Muscle layer of colon (tissue), 2 donors: ENCODE measurements at regions not wholly inside any gene's neighbourhood (a gene's known extent, or its start where the extent isn't known, plus 50 kb on each side); places are given as distances from the start of the nearest gene placed in this dataset.

Experiments used
- H3K27ac ChIP-seq: one replicate; pipeline ENCODE4 v1.7.0; 2013; ENCODE audit warnings: low read depth, mild to moderate bottlenecking, low read length, moderate library complexity
- H3K27me3 ChIP-seq, 2 donors: one replicate each; pipeline ENCODE4 v1.7.0; 2013; ENCODE audit warnings: low read length in 2 of 2, mild to moderate bottlenecking in 2 of 2; ENCODE audit not compliant: insufficient read depth in 2 of 2, control insufficient read depth in 1 of 2
- H3K36me3 ChIP-seq: one replicate; pipeline ENCODE4 v1.7.0; 2013; ENCODE audit warnings: mild to moderate bottlenecking, low read length; ENCODE audit not compliant: insufficient read depth
- H3K4me1 ChIP-seq: one replicate; pipeline ENCODE4 v1.7.0; 2013; ENCODE audit warnings: mild to moderate bottlenecking, low read length; ENCODE audit not compliant: insufficient read depth
- H3K4me3 ChIP-seq, 2 donors: one replicate each; pipeline ENCODE4 v1.7.0; 2013; ENCODE audit warnings: low read length in 2 of 2, low read depth in 1 of 2, mild to moderate bottlenecking in 1 of 2, moderate library complexity in 1 of 2
- H3K9ac ChIP-seq: one replicate; pipeline ENCODE4 v1.7.0; 2013; ENCODE audit warnings: low read length
- H3K9me3 ChIP-seq: one replicate; pipeline ENCODE4 v1.7.0; 2013; ENCODE audit warnings: mild to moderate bottlenecking, low read length
- donor health status: abdominal sarcoma.
- donor health status: Adenocarcinoma of cecum.

DNA sequence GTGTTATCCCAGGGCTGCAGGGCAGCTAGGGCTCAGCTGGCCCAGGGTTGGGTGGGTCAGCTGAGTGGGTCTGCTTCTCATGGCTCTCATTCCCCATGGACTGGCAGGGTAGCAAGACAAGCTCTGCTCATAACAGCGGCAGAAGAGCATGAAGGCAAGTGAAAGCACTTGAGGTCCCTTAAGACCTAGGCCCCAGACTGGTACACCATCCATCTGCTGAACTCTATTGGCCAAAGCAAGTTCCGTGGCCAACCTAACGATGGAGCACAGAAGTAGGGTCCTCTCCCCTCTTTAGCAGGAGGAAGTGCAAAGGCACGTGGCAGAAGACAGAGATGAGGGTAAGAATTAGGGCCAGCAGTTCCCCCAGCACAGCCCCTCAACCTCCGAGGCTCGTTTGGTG is 174.3 kb upstream of the TOPAZ1 start:
- H3K36me3 ChIP-seq, result no peaks in the 10 kb centered on the region
- no peak overlapping the region for H3K9ac ChIP-seq
- no peak overlapping the region for H3K27ac ChIP-seq

DNA sequence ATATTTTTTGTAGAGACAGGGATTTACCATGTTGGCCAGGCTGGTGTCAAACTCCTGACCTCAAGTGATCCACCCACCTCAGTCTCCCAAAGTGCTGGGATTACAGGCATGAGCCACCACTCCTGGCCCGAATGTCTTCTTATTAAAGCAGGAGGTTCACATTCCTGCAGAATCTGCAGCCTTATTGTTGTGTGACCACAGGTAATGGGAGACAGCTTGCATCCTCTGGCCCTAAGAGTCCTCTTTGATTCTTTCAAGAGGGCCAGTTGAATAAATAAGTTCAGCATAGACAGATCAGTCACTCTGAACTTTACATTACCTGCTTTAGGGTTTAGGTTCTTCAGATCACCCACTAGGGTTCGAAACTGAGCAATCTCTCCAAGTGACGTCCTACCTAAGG is 172.9 kb upstream of the TOPAZ1 start:
- H3K27ac ChIP-seq, result no peak overlapping the region
- no peak overlapping the region for H3K9ac ChIP-seq
- no peaks in the 10 kb centered on the region for H3K27me3 ChIP-seq
- H3K36me3 ChIP-seq, result no peaks in the 10 kb centered on the region
- H3K9me3 ChIP-seq, result no peaks in the 10 kb centered on the region
- H3K4me3 ChIP-seq, result no peak overlapping the region
- H3K4me1 ChIP-seq, result no peaks in the 10 kb centered on the region

More for the DNA sequence above, 174.3 kb upstream of the TOPAZ1 start:
- H3K9me3 ChIP-seq, result no peaks in the 10 kb centered on the region
- no peaks in the 10 kb centered on the region for H3K27me3 ChIP-seq
- no peaks in the 10 kb centered on the region for H3K4me1 ChIP-seq
- H3K4me3 ChIP-seq, result no peak overlapping the region

DNA sequence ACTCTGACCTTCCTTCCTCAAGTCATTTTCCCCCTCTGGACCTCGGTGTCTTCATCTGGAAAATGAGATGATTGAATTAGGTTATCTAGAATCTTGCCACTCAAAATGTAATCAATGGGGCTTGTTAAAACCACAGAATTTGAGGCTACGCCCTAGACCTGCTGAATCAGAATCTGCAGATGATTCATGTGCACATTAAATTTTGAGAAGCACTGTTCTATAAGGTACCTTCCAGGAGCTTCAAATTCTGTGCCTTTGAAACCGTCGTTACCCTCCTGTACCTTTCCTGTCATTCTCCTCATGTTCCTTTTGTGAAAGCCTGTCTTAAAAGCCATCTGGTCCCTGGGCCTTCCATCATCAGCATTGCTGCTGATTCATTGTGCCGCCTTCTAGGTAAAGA is 172.4 kb upstream of the TOPAZ1 start:
- no peak overlapping the region for H3K9ac ChIP-seq
- no peak overlapping the region for H3K4me3 ChIP-seq
- H3K9me3 ChIP-seq, result no peaks in the 10 kb centered on the region
- H3K4me1 ChIP-seq, result no peaks in the 10 kb centered on the region
- no peaks in the 10 kb centered on the region for H3K27me3 ChIP-seq
- H3K36me3 ChIP-seq, result no peaks in the 10 kb centered on the region
- no peak overlapping the region for H3K27ac ChIP-seq

DNA sequence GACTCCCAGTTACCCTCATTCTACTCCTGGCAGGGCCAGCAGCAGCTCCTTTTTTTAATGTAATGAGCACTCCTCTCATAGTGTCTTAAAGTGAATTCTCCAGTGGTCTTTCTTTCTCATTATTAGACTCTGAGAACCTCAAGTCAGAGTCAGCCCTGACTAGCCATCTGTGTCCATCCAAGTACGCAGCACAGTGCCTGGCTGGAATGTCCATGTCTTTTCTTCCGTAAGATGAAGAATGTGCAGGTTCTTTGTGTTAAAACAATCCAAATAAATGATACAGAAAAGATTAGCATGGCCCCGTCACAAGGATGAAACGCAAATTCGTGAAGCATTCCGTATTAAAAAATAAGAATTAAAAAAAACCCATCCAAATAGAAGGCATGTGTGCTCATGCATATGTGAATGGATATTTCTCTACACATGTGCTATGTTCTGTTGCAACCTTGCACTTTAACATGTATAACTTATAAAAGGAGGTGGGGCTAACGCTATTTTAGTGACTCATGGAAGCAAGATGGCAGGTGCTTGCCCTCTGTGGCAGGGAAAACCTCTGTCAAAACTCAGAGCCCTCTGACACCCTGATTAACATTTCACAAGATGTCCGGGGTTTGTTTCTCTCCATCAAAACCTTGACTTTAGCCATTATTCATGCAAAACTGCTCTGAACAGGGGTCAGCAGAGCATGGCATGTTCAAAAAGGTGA is 170.7 kb upstream of the TOPAZ1 start:
- H3K9me3 ChIP-seq, result no peaks in the 10 kb centered on the region
- no peaks in the 10 kb centered on the region for H3K27me3 ChIP-seq
- H3K4me3 ChIP-seq, result no peak overlapping the region
- H3K9ac ChIP-seq, result no peak overlapping the region
- H3K36me3 ChIP-seq, result no peaks in the 10 kb centered on the region
- H3K27ac ChIP-seq, result no peak overlapping the region
- no peaks in the 10 kb centered on the region for H3K4me1 ChIP-seq

DNA sequence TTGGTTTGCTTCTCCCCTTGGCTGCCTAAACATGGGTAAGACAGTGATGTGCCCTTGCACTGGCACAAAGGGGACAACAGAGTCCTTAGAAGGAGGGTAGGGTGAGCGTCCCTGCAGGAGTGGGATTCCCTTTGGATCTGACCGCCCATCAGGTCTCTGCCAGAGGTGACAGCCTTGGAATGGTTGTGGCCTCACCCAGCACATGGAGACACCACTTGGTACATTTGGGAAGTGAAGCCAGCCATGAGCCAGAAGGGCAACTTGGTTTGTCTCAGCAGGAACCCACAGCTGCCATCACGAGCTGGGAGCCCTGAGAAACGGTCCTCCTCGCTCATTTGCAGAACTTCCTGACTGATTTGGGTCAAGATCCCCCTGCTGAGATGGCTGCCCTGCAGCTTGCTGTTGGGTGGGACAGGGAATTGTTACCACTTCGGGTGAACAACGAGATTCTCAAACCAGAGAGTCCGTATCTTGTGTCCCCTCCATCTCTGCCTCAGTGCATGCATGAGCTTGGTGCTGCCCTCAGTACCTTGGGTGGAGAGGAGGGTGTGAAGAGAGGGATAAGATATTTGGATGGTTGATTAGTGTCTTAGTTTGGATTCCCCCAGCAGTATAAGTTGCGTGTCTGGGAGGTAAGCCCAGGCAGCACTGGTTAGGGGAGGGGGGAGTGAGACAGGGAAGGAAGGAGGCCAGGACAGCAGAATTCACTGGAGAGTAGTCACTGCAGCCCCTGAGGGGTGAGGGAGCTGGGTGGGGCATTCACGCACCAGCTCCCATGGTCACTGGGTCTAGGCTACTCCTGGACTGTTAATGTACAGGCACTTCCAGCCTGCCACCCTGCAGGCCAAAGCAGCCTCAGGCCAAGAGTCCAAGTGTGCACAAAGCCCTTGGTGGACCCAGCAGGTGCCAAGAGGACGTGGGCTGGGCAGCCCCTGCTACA is 168.8 kb upstream of the TOPAZ1 start:
- H3K36me3 ChIP-seq, result no peaks in the 10 kb centered on the region
- H3K4me1 ChIP-seq, result no peaks in the 10 kb centered on the region
- H3K27ac ChIP-seq, result no peak overlapping the region
- H3K27me3 ChIP-seq, result no peaks in the 10 kb centered on the region
- no peak overlapping the region for H3K9ac ChIP-seq
- no peaks in the 10 kb centered on the region for H3K9me3 ChIP-seq
- no peak overlapping the region for H3K4me3 ChIP-seq

DNA sequence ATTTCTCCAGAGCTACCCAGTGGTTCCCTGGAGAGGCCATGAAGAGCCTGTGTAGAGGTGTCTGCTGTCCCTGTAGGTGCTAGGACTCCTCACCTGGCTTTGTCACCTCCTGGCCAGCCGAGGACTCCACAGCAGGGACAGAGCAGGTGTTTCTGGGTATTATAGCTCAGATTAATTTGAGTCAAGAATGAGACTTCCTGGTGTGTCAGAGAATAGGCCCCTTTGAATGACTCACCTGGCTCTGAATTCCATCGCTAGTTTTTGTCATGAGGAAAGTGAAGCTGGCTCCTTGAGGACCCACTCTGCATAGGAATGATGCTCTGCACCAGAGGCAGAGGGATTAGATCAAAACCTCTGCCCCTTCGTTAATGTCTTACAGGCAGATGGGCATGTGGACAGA is 167.5 kb upstream of the TOPAZ1 start:
- Histone ChIP-seq H3K4me1 (no peaks in the 10 kb centered on the region), H3K4me3 (no peak overlapping the region), H3K9me3 (no peaks in the 10 kb centered on the region), H3K36me3 (no peaks in the 10 kb centered on the region), H3K27ac (no peak overlapping the region), H3K9ac (no peak overlapping the region), H3K27me3 (no peaks in the 10 kb centered on the region)

DNA sequence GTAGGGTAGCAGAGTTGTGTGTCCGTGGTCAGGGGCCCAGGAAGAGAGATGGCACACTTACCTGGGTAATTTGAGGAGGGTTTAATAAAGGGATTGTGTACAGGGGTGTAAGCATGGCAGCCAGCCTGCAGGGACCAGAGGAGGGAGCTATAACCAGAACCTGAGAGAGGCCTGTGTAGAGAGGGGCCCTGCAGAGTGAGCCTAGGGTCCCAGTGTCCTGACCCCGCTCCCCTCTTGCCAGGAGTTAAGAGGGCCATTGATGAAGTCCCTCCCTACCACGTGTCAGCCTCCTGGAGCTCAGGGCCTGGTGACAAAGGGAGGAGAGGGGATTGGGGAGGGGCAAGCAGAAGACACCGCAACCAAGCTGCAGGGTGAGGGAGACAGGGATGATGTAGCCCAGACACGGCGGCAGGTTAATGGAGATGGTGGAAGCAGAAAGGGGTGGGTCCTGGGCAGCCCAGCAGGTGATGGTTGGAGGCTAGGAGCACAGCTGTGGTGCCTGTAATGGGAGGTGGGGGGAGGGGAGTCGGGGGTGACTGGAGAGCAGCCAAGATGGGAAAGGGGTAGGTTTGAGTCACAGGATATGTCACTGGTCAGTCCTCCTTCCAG is 165.4 kb upstream of the TOPAZ1 start:
- no peaks in the 10 kb centered on the region for H3K9me3 ChIP-seq
- H3K4me1 ChIP-seq, result no peaks in the 10 kb centered on the region
- H3K36me3 ChIP-seq, result no peaks in the 10 kb centered on the region
- no peaks in the 10 kb centered on the region for H3K27me3 ChIP-seq
- no peak overlapping the region for H3K4me3 ChIP-seq
- H3K27ac ChIP-seq, result no peak overlapping the region
- H3K9ac ChIP-seq, result no peak overlapping the region

DNA sequence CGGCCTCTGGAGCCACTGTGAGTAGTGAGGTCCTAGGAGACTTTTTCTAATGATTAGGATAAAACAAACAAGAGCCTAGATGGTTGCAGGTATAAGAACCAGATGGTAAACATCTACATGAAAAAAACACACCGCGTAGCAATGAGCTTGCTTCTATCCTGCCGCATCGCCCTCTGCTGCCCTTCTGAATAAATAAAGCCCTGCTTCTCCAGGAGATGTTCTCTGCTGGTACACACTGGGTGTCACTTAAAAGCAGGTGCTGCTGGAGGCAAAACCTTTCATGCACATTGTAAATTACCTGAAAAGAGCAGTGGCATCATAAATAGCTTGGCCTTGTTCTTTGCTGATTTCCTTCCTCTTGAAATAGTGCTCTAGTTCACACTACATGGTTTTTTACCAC is 164.4 kb upstream of the TOPAZ1 start:
- Histone ChIP-seq H3K9me3 (no peaks in the 10 kb centered on the region), H3K36me3 (no peaks in the 10 kb centered on the region), H3K4me3 (no peak overlapping the region), H3K27ac (no peak overlapping the region), H3K4me1 (no peaks in the 10 kb centered on the region), H3K9ac (no peak overlapping the region), H3K27me3 (no peaks in the 10 kb centered on the region)

DNA sequence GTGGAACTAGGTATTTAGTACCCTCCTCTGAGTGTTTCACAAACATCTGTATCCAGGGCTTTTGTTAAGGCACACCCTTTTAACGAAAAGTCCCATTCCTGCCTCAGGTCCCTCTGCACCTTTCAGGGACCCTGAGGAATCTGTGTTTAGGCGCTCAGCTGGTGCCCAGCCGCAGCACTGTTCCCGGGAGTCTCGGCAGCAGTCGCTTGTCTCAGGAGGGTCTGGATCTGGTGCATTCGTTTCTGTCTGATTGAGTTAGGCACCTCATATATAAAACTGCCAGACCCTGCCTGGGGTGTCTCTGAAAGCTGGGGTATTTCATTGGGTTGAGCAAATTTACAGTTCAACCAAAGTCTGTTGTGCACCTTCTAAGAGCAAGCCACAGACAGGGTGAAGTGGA is 162.8 kb upstream of the TOPAZ1 start:
- Histone ChIP-seq H3K27ac (no peak overlapping the region), H3K4me3 (no peak overlapping the region), H3K4me1 (no peaks in the 10 kb centered on the region), H3K27me3 (no peaks in the 10 kb centered on the region), H3K36me3 (no peaks in the 10 kb centered on the region), H3K9ac (no peak overlapping the region), H3K9me3 (no peaks in the 10 kb centered on the region)

DNA sequence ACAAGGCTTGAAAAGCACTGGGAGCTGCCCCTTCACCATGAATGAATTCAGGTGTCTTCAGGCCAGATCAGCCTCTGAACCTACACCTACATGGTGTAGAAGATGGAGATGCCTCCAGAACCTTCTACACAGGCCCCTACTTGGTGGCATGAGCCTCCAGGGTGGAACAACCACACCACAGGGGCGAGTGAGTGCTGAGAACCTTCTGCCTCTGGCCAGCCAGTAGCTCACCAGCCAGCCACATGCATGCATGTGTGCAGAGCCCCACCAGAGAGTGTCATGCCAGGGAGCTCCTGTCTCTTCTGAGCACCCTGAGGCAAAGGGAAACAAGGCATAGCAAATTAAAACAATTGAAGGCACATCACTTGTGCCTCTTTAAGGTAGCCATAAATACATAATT is 161.8 kb upstream of the TOPAZ1 start:
- Histone ChIP-seq H3K27ac (no peak overlapping the region), H3K4me1 (no peaks in the 10 kb centered on the region), H3K9me3 (no peaks in the 10 kb centered on the region), H3K27me3 (no peaks in the 10 kb centered on the region), H3K9ac (no peak overlapping the region), H3K4me3 (no peak overlapping the region), H3K36me3 (no peaks in the 10 kb centered on the region)

DNA sequence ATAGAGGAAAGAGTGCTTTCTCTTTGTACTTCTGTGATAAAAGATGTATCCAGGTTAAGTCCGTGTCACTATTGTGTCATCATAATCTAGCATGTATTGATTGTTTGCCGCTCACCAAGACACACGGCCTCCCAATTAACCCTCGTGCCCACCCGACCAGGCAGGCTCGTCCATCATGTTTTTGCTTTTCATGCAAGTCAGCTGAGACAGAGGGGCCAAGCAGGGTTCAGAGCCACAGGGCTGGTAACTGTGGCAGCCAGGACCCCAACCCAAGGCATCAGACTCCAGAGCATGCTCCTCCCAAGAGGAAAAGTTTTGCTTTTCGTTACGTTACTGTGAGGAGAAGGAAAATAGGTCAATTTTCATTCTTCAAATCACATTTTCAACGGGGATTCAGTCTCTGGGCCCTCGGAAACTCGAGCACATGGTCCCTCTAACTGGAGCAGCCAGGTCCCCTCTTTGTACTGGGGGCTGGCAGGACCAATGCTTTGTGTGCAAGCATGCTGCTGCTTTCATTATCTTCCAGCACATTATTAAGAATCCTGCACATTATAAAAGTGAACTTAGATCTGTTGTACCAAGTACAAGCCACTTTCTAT is 161.1 kb upstream of the TOPAZ1 start:
- Histone ChIP-seq H3K27ac (no peak overlapping the region), H3K36me3 (no peaks in the 10 kb centered on the region), H3K4me3 (no peak overlapping the region), H3K4me1 (no peaks in the 10 kb centered on the region), H3K9ac (no peak overlapping the region), H3K27me3 (no peaks in the 10 kb centered on the region), H3K9me3 (no peaks in the 10 kb centered on the region)
